22Rv1 (cell line): ENCODE measurements at regions not wholly inside any gene's neighbourhood (a gene's known extent, or its start where the extent isn't known, plus 50 kb on each side); places are given as distances from the start of the nearest gene placed in this dataset.

Experiments
- CTCF ChIP-seq: fragments of 450-650 bp; IDR thresholded peaks from 2 replicates; pipeline ENCODE4 v1.5.1; 2017; ENCODE audit warnings: mild to moderate bottlenecking
- ZFX ChIP-seq: fragments of 450-650 bp; IDR thresholded peaks from 2 replicates; pipeline ENCODE4 v1.6.1; 2017; ENCODE audit warnings: antibody characterized with exemption, borderline replicate concordance

GRCh38 chr12:34389378-34390170 lies 367.3 kb downstream of the ALG10 start:
- TF ChIP-seq CTCF (no peak), ZFX (no peak)
